ENCODE measurements at regions not wholly inside any gene's neighbourhood (a gene's known extent, or its start where the extent isn't known, plus 50 kb on each side); places are given as distances from the start of the nearest gene placed in this dataset.

DNA sequence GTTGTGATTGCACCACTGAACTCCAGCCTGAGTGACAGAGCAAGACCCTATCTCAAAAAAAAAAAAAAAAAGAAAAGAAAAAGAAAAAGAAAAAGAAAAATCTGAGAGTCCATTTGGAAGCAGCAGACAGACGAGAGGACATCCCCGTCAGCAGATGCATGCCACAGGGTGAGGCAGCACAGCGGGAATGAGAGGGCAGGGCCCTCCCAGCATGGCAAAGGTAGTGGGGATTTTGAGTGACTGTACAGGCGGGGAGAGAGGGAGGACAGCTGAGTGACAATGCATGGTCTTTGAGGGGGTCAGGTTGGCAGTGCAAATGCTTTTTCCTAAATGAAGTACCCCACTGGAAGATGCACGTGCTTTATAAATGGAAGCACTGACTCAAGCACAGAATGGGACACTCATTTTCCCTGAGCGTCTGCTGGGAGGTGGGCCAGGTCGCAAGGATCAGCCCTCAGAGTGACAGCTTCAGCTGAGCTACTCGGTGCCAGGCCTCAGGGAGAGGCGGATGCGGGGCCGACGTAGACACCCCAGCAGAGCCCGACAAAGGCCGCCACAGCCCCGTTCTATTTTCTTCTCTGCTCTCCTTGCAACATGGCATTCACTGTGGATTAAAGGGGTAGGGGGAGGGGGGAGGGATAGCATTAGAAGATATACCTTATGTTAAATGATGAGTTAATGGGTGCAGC lies 113.5 kb downstream of the SHANK2 start:
- Histone ChIP-seq H3K27ac (ENCODE audit: low read depth) (no peak overlapping the region), H3K4me1 (ENCODE audit: insufficient read depth) (no peaks in the 10 kb centered on the region), H3K79me2 (replicated peaks; ENCODE audit: insufficient read depth) (peaks cover 21% of the 10 kb centered on the region), H3F3A (replicated peaks; ENCODE audit: low read depth) (no peaks in the 10 kb centered on the region), H4K20me1 (replicated peaks; ENCODE audit: insufficient read depth) (no peaks in the 10 kb centered on the region), H3K36me3 (ENCODE audit: insufficient read depth) (0 out of 2 replicates have a peak, but pooled peaks cover under 1% of the 10 kb centered on the region), H3K27me3 (ENCODE audit: insufficient read depth) (no peaks in the 10 kb centered on the region), H3K4me3 (no peak overlapping the region), H2AFZ (no peak overlapping the region), H3K4me2 (no peak overlapping the region), H3K9me2 (ENCODE audit: insufficient read depth) (no peaks in the 10 kb centered on the region)
- TF ChIP-seq STAT1 (IDR thresholded peaks at IDR 0.05; ENCODE audit: unreplicated experiment): no peak
- ATAC-seq (no peak), DNase-seq (ENCODE audit: low spot score) (no peak)
- no peak overlapping the region for H3K4me3 Mint-ChIP-seq
- H3K27me3 Mint-ChIP-seq (ENCODE audit: insufficient read depth, low read depth, poor library complexity): peaks cover 13% of the 10 kb centered on the region
- no peaks in the 10 kb centered on the region for H3K9me3 Mint-ChIP-seq
- H3K36me3 Mint-ChIP-seq (ENCODE audit: low read depth): peaks cover 22% of the 10 kb centered on the region
- no peak overlapping the region for H3K27ac Mint-ChIP-seq
- H3K4me1 Mint-ChIP-seq: peaks cover 4% of the 10 kb centered on the region; the same call in 2 of the 3 replicates

DNA sequence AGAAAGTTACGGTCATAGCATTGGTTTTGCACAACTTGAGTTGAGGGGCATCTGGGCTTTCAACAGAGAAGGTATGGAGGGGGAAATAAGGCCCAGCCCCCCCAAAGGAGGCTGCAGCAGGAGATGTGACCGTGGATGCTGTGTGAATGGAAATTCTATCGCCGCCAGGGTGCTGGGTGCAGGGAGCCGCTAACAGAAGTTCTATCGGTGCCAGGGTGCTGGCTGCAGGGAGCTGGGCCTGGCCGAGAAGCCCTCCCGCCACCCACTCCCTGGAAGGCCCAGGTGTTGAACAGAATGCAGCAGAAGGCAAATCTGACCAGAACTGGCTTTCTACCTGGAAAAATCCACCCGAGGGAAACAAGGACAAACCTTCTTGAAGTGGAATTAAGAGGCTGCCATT lies 115.0 kb downstream of the SHANK2 start:
- H3K4me1 ChIP-seq (ENCODE audit: insufficient read depth): no peaks in the 10 kb centered on the region
- H2AFZ ChIP-seq: no peak overlapping the region
- Mint-ChIP-seq H3K4me1 (peaks cover 9% of the 10 kb centered on the region), H3K4me3 (no peak overlapping the region), H3K9me3 (no peaks in the 10 kb centered on the region), H3K36me3 (ENCODE audit: low read depth) (peaks cover 26% of the 10 kb centered on the region), H3K27me3 (ENCODE audit: insufficient read depth, low read depth, poor library complexity) (peaks cover 13% of the 10 kb centered on the region), H3K27ac (no peak overlapping the region)
- peaks cover 15% of the 10 kb centered on the region for H3K79me2 ChIP-seq (replicated peaks; ENCODE audit: insufficient read depth)
- H3F3A ChIP-seq (replicated peaks; ENCODE audit: low read depth): no peaks in the 10 kb centered on the region
- H4K20me1 ChIP-seq (replicated peaks; ENCODE audit: insufficient read depth): no peaks in the 10 kb centered on the region
- no peak overlapping the region for H3K4me2 ChIP-seq
- H3K36me3 ChIP-seq (ENCODE audit: insufficient read depth): no peaks in the 10 kb centered on the region
- no peak overlapping the region for H3K27ac ChIP-seq (ENCODE audit: low read depth)
- no peak for DNase-seq (ENCODE audit: low spot score)
- no peaks in the 10 kb centered on the region for H3K9me2 ChIP-seq (ENCODE audit: insufficient read depth)
- no peaks in the 10 kb centered on the region for H3K27me3 ChIP-seq (ENCODE audit: insufficient read depth)
- ATAC-seq: no peak
- H3K4me3 ChIP-seq: no peak overlapping the region
- TF ChIP-seq CTCF (conservative IDR thresholded peaks at IDR 0.05; ENCODE audit: low read depth in 2 of 2): no peak
- TF ChIP-seq, protein P1, sequence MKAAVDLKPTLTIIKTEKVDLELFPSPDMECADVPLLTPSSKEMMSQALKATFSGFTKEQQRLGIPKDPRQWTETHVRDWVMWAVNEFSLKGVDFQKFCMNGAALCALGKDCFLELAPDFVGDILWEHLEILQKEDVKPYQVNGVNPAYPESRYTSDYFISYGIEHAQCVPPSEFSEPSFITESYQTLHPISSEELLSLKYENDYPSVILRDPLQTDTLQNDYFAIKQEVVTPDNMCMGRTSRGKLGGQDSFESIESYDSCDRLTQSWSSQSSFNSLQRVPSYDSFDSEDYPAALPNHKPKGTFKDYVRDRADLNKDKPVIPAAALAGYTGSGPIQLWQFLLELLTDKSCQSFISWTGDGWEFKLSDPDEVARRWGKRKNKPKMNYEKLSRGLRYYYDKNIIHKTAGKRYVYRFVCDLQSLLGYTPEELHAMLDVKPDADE (IDR thresholded peaks at IDR 0.05): no peak
- TF ChIP-seq EZH2 (IDR thresholded peaks at IDR 0.05; ENCODE audit: low read depth, unreplicated experiment): no peak
- TF ChIP-seq POLR2AphosphoS5 (IDR thresholded peaks at IDR 0.05; ENCODE audit: low read depth): no peak
- TF ChIP-seq NANOG (IDR thresholded peaks at IDR 0.05; ENCODE audit: borderline replicate concordance): no peak
- TF ChIP-seq, protein P2, sequence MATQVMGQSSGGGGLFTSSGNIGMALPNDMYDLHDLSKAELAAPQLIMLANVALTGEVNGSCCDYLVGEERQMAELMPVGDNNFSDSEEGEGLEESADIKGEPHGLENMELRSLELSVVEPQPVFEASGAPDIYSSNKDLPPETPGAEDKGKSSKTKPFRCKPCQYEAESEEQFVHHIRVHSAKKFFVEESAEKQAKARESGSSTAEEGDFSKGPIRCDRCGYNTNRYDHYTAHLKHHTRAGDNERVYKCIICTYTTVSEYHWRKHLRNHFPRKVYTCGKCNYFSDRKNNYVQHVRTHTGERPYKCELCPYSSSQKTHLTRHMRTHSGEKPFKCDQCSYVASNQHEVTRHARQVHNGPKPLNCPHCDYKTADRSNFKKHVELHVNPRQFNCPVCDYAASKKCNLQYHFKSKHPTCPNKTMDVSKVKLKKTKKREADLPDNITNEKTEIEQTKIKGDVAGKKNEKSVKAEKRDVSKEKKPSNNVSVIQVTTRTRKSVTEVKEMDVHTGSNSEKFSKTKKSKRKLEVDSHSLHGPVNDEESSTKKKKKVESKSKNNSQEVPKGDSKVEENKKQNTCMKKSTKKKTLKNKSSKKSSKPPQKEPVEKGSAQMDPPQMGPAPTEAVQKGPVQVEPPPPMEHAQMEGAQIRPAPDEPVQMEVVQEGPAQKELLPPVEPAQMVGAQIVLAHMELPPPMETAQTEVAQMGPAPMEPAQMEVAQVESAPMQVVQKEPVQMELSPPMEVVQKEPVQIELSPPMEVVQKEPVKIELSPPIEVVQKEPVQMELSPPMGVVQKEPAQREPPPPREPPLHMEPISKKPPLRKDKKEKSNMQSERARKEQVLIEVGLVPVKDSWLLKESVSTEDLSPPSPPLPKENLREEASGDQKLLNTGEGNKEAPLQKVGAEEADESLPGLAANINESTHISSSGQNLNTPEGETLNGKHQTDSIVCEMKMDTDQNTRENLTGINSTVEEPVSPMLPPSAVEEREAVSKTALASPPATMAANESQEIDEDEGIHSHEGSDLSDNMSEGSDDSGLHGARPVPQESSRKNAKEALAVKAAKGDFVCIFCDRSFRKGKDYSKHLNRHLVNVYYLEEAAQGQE (IDR thresholded peaks at IDR 0.05; ENCODE audit: unreplicated experiment): no peak
- no peak for TF ChIP-seq ZNF331 (CRISPR knock-in tag; IDR thresholded peaks at IDR 0.05; ENCODE audit: low read depth)
- no peak for TF ChIP-seq ZNF114 (CRISPR knock-in tag; IDR thresholded peaks at IDR 0.05)
